ENCODE measurements at regions not wholly inside any gene's neighbourhood (a gene's known extent, or its start where the extent isn't known, plus 50 kb on each side); places are given as distances from the start of the nearest gene placed in this dataset.
A peak's percentile ranks its signal among the peaks of the same experiment; 100 is the strongest.
"Not testable (repeated sequence)": the region's sequence is repeated elsewhere in the genome, so short reads cannot be mapped to it uniquely, and the experiment has no call there.

DNA sequence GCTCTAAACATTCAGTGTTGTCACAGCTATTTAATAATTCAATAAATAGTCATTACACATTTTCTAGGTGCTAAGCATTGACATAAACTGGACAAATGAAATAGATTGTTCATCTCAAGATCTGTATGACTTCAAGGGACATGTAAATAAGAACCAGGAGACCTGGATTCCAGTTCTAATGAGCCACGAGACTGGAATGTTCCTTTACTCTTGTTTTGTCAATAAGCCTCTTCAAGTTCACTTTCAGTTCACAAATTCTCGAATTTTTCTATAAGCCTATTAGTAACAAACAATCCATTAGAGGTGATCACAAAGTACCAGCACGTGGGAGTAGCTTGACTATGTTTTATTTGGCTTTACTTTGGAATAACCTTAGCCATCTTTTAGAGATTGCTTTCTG lies 514.0 kb upstream of the SMIM31 start:
- TF ChIP-seq, protein P1, sequence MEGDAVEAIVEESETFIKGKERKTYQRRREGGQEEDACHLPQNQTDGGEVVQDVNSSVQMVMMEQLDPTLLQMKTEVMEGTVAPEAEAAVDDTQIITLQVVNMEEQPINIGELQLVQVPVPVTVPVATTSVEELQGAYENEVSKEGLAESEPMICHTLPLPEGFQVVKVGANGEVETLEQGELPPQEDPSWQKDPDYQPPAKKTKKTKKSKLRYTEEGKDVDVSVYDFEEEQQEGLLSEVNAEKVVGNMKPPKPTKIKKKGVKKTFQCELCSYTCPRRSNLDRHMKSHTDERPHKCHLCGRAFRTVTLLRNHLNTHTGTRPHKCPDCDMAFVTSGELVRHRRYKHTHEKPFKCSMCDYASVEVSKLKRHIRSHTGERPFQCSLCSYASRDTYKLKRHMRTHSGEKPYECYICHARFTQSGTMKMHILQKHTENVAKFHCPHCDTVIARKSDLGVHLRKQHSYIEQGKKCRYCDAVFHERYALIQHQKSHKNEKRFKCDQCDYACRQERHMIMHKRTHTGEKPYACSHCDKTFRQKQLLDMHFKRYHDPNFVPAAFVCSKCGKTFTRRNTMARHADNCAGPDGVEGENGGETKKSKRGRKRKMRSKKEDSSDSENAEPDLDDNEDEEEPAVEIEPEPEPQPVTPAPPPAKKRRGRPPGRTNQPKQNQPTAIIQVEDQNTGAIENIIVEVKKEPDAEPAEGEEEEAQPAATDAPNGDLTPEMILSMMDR (IDR thresholded peaks at IDR 0.05): no peak
- no peaks in the 10 kb centered on the region for H3K27me3 Mint-ChIP-seq (ENCODE audit: low read depth, poor library complexity)

DNA sequence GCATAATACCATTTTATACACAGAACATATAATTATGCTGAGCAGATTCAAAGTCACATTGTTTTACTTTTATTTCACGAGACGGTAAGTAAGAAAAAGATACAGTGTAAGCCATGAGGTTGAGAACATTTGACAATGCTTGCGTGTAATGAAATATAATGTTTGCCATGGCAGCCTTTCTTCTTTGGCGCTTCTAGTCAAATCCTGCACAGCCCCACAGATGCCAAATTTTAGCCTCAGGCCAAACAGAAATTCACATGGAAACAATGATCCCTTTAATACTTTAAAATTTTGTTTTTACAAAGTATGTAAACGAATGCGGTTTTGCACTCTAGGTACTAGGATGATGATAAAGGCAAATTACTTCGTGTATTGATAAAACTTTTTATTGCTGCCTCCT lies 502.7 kb upstream of the SMIM31 start:
- Mint-ChIP-seq H3K9me3 (no peaks in the 10 kb centered on the region), H3K4me3 (no peak overlapping the region), H3K36me3 (ENCODE audit: low read depth) (no peaks in the 10 kb centered on the region), H3K27ac (no peak overlapping the region), H3K4me1 (peaks cover 5% of the 10 kb centered on the region), H3K27me3 (ENCODE audit: low read depth, poor library complexity) (peaks cover 3% of the 10 kb centered on the region)
- TF ChIP-seq, protein P1 (IDR thresholded peaks at IDR 0.05): no peak
- DNase-seq: no peak

More for the DNA sequence above, 514.0 kb upstream of the SMIM31 start:
- Mint-ChIP-seq H3K9me3 (no peaks in the 10 kb centered on the region), H3K4me1 (no peaks in the 10 kb centered on the region), H3K36me3 (ENCODE audit: low read depth) (no peaks in the 10 kb centered on the region), H3K27ac (no peak overlapping the region), H3K4me3 (no peak overlapping the region)
- no peak for DNase-seq

DNA sequence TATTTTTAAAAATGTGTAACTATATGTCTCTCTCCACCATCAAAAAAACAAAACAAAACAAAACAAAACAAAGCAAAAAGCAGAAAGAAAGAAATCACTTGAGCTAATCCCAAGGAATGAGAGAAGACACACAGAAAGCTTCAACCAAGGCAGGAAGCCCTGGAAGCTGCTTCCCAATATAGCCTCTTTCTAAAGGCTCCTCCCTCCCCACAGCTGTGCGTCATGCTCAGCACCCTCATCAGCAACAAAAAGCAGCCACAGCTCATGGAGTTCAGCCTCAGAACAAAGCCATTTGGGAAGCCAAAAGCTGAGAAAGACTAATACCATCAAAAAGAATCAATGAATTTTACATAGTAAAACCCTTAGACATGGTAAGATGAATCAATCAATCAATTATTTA lies 501.6 kb upstream of the SMIM31 start:
- H3K4me1 Mint-ChIP-seq: peaks cover 5% of the 10 kb centered on the region
- H3K9me3 Mint-ChIP-seq: no peaks in the 10 kb centered on the region
- H3K36me3 Mint-ChIP-seq (ENCODE audit: low read depth): no peaks in the 10 kb centered on the region
- H3K27me3 Mint-ChIP-seq (ENCODE audit: low read depth, poor library complexity): peaks cover 3% of the 10 kb centered on the region
- H3K4me3 Mint-ChIP-seq: no peak overlapping the region
- H3K27ac Mint-ChIP-seq: no peak overlapping the region
- TF ChIP-seq, protein P1 (IDR thresholded peaks at IDR 0.05): no peak
- DNase-seq: peak; percentile 15

DNA sequence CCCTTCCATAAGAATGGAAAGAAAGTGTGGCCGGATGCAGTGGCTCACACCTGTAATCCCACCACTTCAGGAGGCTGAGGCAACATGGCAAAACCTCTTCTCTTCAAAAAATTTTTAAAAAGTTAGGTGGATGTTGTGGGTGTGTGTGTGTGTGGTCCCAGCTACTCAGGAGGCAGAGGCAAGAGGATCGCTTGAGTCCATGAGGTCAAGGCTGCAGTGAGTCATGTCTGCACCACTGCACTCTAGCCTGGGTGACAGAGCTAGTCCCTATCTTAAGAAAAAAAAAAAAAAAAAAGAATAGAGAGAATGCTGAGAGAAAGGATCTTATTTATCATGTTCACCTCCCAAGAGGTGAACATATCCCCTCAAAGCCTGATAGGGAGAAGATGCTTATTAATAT lies 492.1 kb upstream of the SMIM31 start:
- no peak overlapping the region for H3K4me3 Mint-ChIP-seq
- H3K27me3 Mint-ChIP-seq (ENCODE audit: low read depth, poor library complexity): no peaks in the 10 kb centered on the region
- TF ChIP-seq, protein P1 (IDR thresholded peaks at IDR 0.05): no peak
- H3K27ac Mint-ChIP-seq: no peak overlapping the region
- no peaks in the 10 kb centered on the region for H3K36me3 Mint-ChIP-seq (ENCODE audit: low read depth)
- DNase-seq: no peak
- no peaks in the 10 kb centered on the region for H3K4me1 Mint-ChIP-seq
- H3K9me3 Mint-ChIP-seq: no peaks in the 10 kb centered on the region

DNA sequence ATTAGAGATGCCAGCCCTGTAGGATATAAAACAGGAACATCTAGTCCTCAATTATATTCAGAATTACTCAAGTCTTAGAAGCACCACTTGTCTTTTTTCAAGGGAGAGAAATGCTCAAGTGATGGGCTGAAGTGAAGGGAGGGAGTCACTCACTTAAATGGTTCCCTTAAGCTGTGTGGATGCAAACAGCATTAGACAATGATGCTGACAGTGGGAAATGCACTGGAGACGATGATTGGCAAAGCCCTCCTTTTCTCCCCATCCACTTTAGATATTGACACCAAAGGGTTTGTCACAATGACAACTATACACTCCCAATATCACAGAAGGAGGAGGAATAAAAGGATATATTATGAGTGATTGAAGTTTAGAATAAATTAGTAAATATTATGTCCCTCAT lies 491.4 kb upstream of the SMIM31 start:
- H3K27me3 Mint-ChIP-seq (ENCODE audit: low read depth, poor library complexity); DNase-seq; H3K9me3 Mint-ChIP-seq; H3K36me3 Mint-ChIP-seq (ENCODE audit: low read depth); H3K4me1 Mint-ChIP-seq; H3K4me3 Mint-ChIP-seq; H3K27ac Mint-ChIP-seq: not testable (repeated sequence)

DNA sequence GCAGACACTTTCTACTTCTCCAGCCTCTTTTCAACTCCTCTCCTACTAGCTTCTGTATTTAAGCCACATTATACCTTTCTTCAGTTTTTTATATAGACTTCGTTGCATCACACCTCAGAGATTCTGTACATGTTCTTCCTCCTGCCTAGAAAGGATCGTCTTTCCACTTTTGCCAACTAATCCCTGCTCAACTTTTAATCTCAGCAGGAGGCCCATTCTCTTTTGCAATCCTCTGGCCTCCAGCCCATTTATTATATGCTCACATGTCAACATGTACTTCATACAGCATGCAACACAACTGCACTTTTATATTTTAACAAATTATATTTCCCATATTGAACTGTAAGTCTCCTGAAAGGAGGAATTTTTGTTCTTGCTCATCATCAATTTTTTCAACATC lies 476.5 kb upstream of the SMIM31 start:
- not testable (repeated sequence) for H3K4me3 Mint-ChIP-seq; DNase-seq; H3K9me3 Mint-ChIP-seq; H3K4me1 Mint-ChIP-seq; H3K27me3 Mint-ChIP-seq (ENCODE audit: low read depth, poor library complexity); H3K27ac Mint-ChIP-seq; H3K36me3 Mint-ChIP-seq (ENCODE audit: low read depth)

DNA sequence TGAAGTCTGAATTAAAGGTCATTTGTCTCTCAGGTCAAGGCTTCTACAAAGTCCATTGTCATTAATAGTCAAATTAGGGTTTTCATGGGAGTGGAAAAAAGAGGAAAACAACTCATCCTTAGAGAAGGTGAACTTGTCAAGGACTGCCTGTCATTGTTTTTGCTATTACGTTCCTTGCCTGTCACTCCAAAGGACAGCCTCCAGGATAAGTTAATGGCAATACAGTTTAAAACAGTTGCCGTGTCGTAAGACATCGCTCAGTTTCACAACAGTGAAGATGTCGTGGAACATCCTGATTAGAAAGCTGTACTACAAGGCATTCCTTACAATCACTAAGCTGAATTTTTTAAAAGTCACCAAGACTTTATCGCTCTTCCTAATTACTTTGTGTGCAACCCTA lies 466.8 kb upstream of the SMIM31 start:
- DNase-seq: no peak
- TF ChIP-seq, protein P1 (IDR thresholded peaks at IDR 0.05): no peak
- Mint-ChIP-seq H3K4me1 (no peaks in the 10 kb centered on the region), H3K4me3 (no peak overlapping the region), H3K36me3 (ENCODE audit: low read depth) (no peaks in the 10 kb centered on the region), H3K27ac (no peak overlapping the region), H3K9me3 (no peaks in the 10 kb centered on the region), H3K27me3 (ENCODE audit: low read depth, poor library complexity) (no peaks in the 10 kb centered on the region)

Measured in nephron progenitor cell (in vitro differentiated cells).